NOMO-1 (cell line): ENCODE measurements at regions not wholly inside any gene's neighbourhood (a gene's known extent, or its start where the extent isn't known, plus 50 kb on each side); places are given as distances from the start of the nearest gene placed in this dataset.
"Not testable (repeated sequence)": the region's sequence is repeated elsewhere in the genome, so short reads cannot be mapped to it uniquely, and the experiment has no call there.

Source experiments
- DNase-seq, 2 experiments: peaks; one replicate each; lab custom pipeline; 2025; ENCODE audit not compliant: unreplicated experiment in 2 of 2; lab: John Stamatoyannopoulos, UW

DNA sequence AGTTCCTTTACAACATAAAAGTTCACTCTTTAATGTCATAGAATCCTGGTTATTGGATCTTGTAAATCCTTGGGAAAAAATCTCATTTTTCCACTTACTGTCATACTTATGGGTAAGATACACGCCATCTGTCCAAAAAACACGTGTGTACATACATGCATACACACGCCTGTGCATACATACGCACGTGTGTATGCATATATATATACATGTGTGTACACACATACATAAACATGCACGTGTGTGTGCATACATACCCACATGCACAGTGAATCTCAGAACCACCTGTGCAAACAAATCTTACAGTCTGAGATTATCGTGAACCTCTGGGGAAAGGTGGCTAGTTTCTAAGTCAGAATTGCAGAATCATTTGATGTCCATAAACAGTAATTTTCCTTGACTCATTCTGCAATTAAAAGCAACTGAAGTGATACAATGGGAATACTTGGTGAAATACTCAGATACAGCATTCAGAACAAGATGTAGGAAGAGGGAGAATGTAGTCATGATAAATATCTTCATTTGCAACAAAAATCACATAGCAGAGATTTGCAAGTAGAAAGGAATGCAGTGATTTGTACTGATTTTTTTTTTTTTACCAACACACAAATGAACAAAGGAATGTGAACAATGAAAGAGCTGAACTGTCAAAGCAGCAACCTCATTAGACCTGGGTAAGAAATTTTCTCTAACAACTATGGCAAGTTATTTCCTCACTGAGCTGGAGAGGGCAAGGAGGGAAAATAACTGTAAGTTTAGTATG is 160.6 kb upstream of the POU1F1 start:
- DNase-seq: no peak

DNA sequence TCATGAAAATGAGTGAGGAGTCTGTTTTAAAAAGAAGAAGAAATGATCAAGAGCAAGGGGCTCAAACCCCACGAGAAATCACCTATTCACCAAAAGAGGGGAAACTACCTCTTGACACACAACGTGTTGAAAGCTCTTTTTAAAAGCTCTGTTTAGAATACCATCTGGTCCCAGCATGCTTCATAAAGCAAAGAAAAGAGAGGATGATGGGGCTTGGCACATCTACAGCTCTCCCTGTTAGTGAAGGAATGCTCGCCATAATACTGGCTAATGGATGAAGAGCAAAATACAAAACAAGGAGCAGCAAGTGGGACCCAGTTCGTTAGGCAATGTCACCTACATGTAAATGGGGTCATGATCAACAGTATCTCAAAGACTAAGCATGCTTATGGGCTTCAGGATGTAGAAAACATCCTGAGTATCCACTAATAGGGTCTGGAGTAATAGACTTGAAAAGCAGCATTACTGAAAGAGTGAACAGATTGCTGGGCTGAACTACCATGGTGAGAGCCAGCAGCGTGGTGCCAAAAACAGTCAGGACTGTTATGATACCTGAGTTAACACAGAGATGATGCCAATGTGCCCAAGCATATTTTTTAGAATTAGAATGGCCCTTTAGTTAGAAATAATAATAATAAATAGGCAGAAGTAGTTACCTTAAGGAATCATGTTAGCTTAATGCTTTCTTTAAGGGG is 159.7 kb upstream of the POU1F1 start:
- no peak for DNase-seq

GRCh38 chr3:87433445-87433844 is 157.1 kb upstream of the POU1F1 start:
- DNase-seq: not testable (repeated sequence)

GRCh38 chr3:87426918-87427317 is 150.5 kb upstream of the POU1F1 start:
- no peak for DNase-seq

DNA sequence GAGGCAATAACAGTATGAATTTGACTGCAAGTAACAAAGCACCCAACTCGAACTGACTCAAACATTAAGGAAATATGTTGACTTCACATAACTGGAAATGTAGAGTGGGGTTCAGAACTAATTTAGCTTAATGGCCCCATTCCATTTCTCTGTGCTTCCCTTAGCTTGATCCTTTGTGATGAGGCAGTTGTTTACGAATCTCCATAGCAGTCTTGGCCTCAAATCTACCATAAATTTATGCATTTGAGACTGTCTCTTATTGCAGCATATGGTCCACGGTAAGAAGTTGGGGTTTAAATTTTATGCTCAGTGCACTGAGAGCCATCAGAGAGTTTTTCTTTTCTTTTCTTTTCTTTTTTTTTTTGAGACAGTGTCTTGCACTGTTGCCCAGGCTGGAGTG is 148.7 kb upstream of the POU1F1 start:
- no peak for DNase-seq

- DNase-seq: no peak
These were observed 147.0 kb upstream of the POU1F1 start for GRCh38 chr3:87423336-87423735.

DNA sequence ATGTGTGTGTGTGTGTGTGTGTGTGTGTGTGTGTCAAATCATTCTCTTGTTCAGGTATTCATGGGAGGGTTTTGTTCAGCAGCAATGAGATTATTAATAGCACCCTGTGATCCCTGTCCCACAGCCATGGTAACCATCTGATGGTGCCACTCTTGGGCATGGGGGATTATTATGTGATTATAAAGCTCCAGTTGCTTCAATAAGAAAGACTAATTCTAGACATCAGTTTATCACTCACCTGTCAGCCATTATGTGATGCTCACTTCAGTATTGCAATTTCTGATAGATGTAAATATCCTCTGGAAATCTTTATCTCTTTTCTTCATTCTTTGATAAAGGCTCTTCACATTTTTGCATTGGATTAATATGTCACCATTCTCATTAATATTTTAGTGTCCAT is 145.9 kb upstream of the POU1F1 start:
- no peak for DNase-seq

GRCh38 chr3:87420171-87420570 is 143.8 kb upstream of the POU1F1 start:
- no peak for DNase-seq

- no peak for DNase-seq
These were observed 137.9 kb upstream of the POU1F1 start for GRCh38 chr3:87414271-87414670.

DNA sequence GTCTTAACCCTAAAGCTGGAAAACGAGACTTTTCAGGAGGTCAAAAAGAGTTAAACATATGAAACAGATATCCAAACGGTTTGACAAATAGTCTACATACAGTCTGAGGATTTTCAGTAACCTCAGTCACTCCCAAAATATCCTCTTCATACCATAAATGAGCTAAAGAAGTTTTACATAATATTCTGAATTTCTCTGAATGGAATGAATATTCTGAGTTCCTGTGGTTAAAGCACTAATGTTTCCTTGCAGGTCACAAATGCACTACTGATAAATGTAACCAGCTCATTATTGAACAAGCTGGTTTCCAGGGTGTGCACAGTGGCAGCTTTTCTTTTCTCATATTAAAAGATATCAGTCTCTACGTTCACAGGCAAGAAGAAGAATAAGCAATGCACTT is 137.4 kb upstream of the POU1F1 start:
- DNase-seq: no peak

DNA sequence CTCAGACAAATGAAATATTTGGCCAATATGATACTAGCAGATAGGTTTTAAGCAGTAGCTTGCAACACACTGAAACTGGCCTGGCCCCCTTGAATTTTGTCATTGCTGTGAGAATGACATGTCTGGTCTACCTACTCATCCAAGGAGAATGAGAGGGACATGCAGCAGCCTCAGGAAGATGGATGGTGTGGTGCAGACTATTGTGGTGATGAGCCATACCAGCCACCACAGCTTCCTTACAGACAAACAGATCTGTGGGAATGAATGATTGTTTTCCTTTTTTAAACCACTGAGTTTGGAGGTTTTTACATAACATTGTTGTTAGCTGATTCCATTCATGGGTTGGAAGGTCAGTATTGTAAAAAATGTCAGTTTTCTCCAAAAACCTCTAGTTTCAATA is 133.7 kb upstream of the POU1F1 start:
- DNase-seq: no peak

- DNase-seq: no peak
These were observed 121.9 kb upstream of the POU1F1 start for GRCh38 chr3:87398168-87398801.

GRCh38 chr3:87397211-87397610 is 120.8 kb upstream of the POU1F1 start:
- no peak for DNase-seq

GRCh38 chr3:87390821-87391220 is 114.4 kb upstream of the POU1F1 start:
- no peak for DNase-seq

- DNase-seq: no peak
These were observed 114.0 kb upstream of the POU1F1 start for GRCh38 chr3:87390353-87390752.

DNA sequence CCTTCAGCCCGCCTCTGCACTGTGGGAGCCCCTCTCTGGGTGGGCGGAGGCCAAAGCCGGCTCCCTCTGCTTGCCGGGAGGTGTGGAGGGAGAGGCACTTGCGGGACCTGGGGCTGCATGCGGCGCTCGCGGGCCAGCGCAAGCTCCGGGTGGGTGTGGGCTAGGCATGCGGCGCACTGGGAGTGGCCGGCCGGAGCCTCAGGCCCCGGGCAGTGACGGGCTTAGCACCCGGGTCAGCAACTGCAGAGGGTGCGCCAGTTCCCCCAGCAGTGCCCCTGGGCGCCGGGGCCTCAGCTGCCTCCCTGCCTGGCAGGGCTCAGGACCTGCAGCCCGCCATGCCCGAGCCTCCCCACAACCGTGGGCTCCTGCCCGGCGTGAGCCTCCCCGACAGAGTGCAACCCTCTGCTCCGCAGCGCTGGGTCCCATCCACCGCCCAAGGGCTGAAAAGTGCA is 98.9 kb upstream of the POU1F1 start:
- no peak for DNase-seq

DNA sequence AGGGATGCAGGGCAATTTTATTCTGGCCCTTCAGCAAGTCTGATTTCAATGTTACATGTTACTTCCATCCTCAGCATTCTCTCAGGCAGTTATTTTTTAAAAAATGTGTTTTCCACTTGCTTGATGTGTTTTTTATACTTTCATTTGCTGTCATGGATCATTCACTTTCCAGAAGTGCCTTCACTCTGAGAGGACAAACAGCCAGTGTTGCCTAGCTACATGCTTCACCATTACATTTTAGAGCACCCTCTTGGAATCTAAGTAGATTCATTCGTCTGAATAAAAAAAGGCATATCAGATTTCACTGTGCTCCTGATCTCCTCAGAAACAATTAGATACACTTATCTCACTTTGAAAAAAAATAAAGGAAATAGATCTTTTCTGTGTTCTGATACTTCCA is 93.6 kb upstream of the POU1F1 start:
- no peak for DNase-seq

DNA sequence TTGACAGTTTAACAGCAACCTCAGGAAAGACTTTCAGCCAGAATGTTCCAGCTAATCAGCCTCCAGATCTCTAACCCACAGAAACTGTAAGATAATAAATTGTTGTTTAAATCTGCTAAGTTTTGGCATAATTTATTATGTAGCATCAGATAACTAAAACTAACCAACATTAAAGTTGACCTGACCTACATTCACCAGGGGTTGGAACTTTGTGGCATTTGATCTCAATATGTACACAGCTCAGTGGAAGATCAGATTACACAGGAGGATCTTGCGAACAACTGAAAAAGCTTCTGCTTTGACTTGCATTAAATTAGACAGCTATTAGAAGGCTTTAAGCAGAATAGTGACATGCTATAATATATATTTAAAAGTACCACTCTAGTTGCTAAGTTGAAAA is 91.4 kb upstream of the POU1F1 start:
- DNase-seq: no peak

DNA sequence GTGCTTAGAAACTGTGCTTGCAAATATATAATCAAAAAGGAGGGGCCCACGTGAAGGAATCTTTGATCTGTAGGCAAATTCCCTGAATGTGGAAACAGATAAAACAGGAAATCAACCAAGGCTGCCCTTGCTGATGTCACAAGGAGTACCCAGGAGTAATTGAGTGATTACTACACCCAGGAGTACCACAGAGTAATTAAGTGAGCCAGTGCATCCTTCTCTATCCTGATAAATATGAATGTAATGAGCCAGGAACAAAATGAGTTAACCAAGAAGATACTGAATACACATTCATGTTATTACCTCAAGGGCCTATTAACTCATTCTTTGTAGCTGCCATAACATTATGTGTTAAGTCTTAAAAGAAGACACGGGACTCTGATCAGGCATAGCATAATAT is 87.3 kb upstream of the POU1F1 start:
- DNase-seq: no peak

- DNase-seq: no peak
These were observed 85.6 kb upstream of the POU1F1 start for GRCh38 chr3:87361956-87362355.

DNA sequence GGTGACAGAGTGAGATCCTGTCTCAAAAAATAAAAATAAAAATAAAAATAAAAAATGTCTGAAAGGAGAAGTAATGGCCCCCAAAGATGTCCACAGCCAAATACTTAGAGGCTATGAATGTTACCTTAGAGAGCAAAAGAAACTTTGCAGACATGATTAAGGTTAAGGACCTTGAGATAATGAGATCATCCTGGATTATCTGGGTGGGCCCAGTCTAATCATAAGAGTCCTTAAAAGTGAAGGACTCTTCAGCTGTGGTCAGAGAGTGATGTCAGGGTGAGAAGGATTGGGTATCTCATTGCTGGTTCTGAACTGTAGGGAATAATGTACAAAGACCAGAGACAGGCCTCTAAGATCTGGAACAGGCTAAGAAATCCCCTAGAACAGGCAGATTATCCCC is 84.9 kb upstream of the POU1F1 start:
- no peak for DNase-seq

GRCh38 chr3:87359826-87360225 is 83.4 kb upstream of the POU1F1 start:
- DNase-seq: no peak
